SKM-1 treated with dmso at 0.1 percent for 144 hours (cell line): ENCODE measurements at regions not wholly inside any gene's neighbourhood (a gene's known extent, or its start where the extent isn't known, plus 50 kb on each side); places are given as distances from the start of the nearest gene placed in this dataset.
A peak's percentile ranks its signal among the peaks of the same experiment; 100 is the strongest.
"Not testable (repeated sequence)": the region's sequence is repeated elsewhere in the genome, so short reads cannot be mapped to it uniquely, and the experiment has no call there.

Experiments used
- DNase-seq: peaks from one replicate; lab custom pipeline; 2025; ENCODE audit not compliant: unreplicated experiment; lab: John Stamatoyannopoulos, UW

GRCh38 chr2:150120326-150120955 lies 367.0 kb downstream of the RND3 start:
- DNase-seq = no peak

- no peak for DNase-seq
Observed at GRCh38 chr2:150119819-150120218, 367.6 kb downstream of the RND3 start.

GRCh38 chr2:150114089-150114488 lies 373.4 kb downstream of the RND3 start:
- DNase-seq = not testable (repeated sequence)

- DNase-seq = no peak
Observed at GRCh38 chr2:150110548-150110947, 376.9 kb downstream of the RND3 start.

- DNase-seq = peak; percentile 65
Observed at GRCh38 chr2:150109912-150110311, 377.6 kb downstream of the RND3 start.

- DNase-seq = peak; percentile 55
Observed at GRCh38 chr2:150109028-150109427, 378.4 kb downstream of the RND3 start.

- DNase-seq = peak; percentile 20
Observed at GRCh38 chr2:150107816-150108215, 379.7 kb downstream of the RND3 start.

- DNase-seq = no peak
Observed at GRCh38 chr2:150107170-150107569, 380.3 kb downstream of the RND3 start.

- DNase-seq = no peak
Observed at GRCh38 chr2:150101947-150102346, 385.5 kb downstream of the RND3 start.

GRCh38 chr2:150100834-150101233 lies 386.6 kb downstream of the RND3 start:
- DNase-seq = no peak

- DNase-seq = no peak
Observed at GRCh38 chr2:150100336-150100735, 387.1 kb downstream of the RND3 start.

- no peak for DNase-seq
Observed at GRCh38 chr2:150099805-150100204, 387.7 kb downstream of the RND3 start.

- DNase-seq = no peak
Observed at GRCh38 chr2:150097901-150098531, 389.5 kb downstream of the RND3 start.

GRCh38 chr2:150097402-150097801 lies 390.1 kb downstream of the RND3 start:
- DNase-seq = no peak

- no peak for DNase-seq
Observed at GRCh38 chr2:150095361-150096095, 391.9 kb downstream of the RND3 start.

GRCh38 chr2:150091846-150092245 lies 395.6 kb downstream of the RND3 start:
- no peak for DNase-seq

- peak; percentile 3 for DNase-seq
Observed at GRCh38 chr2:150090031-150090430, 397.4 kb downstream of the RND3 start.

GRCh38 chr2:150088538-150088937 lies 398.9 kb downstream of the RND3 start:
- DNase-seq = no peak

- no peak for DNase-seq
Observed at GRCh38 chr2:150085478-150085877, 402.0 kb downstream of the RND3 start.

GRCh38 chr2:150081775-150082481 lies 405.5 kb downstream of the RND3 start:
- no peak for DNase-seq

GRCh38 chr2:150076281-150076680 lies 411.2 kb downstream of the RND3 start:
- DNase-seq = no peak

GRCh38 chr2:150075831-150076230 lies 411.6 kb downstream of the RND3 start:
- DNase-seq = no peak
